ENCODE measurements at regions not wholly inside any gene's neighbourhood (a gene's known extent, or its start where the extent isn't known, plus 50 kb on each side); places are given as distances from the start of the nearest gene placed in this dataset.

DNA sequence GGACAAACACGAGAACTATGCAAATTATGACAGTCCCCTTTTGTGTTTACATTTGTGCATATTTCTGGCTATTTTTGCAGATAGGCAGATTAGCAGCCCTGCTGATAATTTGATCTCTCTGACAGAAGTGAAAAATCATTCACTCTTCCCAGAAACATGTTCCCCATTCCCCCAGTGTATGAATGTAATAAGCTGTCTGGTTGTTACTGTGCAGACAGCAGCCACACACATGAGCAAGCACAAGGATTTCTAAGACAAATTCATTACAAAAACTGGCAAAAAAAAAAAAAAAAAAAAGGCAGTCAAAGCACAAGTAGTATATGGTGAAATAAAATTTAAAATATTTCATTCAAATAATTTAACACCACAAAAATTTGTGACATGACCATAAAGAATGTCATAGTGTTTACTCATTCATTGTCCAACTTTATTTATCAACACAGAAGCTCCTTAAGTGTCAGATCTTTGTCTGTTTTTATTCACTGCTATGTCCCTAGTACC lies 95.5 kb upstream of the VGLL2 start:
- no peak for DNase-seq

DNA sequence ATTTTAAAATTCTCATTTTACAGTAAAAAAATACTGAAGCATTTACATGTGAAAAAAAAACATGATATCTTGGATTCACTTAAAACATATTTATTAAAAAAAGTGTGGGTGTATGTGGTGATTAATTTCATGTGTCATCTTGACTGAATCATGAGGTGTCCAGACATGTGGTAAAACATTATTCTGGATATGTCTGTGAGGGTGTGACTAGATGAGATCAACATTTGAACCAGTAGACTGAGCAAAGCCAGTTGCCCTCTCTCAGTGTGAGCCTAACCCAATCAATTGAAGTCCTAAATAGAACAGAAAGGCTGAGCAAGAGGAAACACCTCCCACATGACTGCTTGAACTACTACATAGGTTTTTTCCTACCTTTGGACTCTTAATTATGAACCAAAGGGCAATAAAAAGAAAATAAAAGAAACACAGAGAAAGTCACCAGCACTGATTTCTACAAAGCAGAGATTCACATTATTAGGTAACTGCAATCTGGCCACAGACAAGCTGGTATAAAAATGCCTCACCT lies 90.5 kb upstream of the VGLL2 start:
- no peak for DNase-seq

DNA sequence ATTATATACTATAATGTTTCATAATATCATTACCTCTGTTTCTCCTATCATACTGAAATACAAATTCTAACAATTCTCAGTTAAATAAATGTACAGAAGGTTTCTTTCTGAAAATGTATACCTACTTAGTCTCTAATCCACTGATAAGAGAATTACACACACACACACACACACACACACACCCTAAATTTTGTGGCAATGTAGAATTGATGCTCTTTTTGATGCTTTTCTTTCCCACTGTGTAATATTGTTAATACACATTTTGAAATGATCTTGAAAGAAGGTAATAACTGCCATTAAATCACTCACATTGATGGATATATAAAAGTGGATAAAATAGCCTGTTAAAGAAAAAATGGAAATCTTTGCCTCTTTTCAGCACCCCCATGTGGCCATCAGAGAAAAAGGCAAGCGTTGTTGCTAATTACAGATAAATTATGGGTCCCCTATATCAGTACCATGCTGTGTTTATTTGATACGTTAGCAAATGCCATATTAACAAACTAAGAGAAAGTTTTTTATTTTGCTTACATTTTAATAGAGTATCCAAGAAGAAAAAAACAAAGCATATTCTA lies 76.6 kb upstream of the VGLL2 start:
- no peak for DNase-seq

DNA sequence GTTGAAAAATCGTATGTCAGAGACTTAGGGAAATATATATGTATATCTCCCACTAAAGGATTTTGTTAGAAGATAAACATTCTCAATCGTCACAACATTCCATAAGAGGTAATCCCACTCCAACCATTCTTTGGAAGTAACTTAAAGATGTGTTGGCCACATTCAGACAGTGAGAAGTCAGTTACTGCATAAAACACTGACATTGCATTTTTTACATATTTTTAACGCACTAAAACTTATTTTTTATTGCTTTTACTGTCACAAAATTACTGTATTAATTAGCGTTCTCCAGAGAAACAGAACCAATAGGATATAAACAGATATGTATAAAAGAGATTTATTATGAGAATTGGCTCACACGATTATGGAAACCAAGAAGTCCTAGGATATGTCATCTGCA lies 74.3 kb upstream of the VGLL2 start:
- no peak for DNase-seq

DNA sequence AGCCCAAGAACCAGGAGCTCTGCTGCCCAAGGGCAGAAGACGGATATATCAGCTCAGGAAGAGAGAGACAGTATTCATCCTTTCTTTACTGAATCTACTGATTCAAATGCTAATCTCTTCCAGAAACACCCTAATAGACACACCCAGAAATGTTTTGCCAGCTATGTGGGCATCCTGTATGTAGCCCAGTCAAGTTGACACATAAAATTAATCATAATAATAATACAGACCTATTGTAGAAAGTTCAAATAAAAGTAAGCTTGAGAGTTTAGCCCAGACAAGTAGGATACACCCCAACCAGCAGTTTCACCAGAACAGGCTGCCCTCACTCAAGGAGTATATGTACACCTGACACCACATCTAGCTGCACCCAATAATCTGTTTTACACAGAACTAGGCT lies 73.9 kb upstream of the VGLL2 start:
- no peak for DNase-seq

DNA sequence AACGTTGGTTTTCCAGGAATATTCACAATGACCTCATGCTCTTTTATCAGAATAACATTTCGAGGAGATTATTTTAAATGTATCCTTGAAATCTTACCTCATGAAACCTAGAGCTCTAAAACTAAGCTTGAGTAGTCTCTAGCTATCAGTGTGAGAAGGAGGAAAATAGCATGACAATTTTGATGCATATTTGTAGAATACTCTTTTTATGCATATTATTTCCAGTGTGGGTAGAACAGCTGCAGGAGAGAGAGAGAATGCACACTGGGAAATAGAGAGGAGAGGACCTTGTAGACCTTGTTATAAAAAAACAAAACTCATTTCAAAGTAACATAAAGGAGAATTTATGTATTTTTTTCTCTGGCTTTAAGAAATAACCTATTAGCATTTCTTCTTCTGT lies 71.1 kb upstream of the VGLL2 start:
- no peak for DNase-seq

DNA sequence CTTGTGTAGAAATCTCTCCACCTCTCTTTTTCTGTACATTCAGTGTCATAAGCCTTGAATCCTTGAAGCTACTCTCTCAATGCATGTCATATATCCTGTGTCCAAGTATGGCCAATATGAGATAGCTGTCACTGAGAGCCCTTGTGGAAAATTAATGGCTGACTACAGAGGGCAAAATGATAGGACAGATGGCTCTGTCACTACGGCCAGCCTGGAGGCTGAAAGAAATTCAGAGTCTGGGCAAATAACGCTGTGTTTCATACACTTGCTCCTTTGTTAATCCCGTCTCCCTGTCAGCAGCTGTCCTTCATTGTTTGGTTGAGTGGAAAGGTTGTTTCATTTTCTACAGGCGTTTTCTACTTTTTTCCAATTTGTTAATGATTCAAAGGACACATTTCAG lies 70.4 kb upstream of the VGLL2 start:
- no peak for DNase-seq

DNA sequence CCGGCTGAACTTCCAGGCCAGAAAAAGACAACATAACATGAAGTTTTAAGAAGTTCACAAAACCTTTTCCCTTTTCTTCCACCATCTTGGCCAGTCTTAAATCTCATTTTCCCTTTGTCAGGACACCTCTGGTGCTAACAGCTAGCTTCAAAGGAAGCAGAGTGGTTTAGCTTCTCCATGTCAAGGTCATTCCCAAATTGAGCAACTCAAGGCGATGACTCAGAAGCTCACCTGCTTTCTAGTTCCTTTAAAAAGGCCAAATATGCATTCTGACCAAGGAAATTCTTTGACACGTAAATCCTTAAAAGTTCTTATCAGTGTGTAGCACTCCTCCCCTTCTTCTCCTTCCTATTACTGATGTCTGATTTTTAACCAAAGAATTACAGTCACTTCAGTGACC lies 69.6 kb upstream of the VGLL2 start:
- DNase-seq, result no peak

DNA sequence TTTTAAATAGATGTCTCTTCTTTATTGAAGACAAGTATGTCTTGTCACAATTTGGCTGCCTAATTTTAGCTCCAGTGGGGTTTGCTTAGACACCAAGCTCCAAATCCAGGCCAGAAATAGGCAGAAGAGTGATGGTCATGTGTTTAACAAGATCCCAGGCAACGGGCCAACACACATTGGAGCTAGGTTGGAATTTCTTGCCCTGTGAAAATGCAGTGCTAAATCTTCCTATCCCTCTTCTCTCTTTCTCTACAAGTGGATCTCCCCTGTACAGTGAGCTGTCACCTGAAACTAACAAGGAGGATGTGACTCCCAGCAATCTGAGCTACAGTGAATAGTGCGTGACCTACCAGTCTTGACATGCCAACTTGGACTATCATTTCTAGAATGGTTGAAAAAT lies 65.3 kb upstream of the VGLL2 start:
- no peak for DNase-seq

DNA sequence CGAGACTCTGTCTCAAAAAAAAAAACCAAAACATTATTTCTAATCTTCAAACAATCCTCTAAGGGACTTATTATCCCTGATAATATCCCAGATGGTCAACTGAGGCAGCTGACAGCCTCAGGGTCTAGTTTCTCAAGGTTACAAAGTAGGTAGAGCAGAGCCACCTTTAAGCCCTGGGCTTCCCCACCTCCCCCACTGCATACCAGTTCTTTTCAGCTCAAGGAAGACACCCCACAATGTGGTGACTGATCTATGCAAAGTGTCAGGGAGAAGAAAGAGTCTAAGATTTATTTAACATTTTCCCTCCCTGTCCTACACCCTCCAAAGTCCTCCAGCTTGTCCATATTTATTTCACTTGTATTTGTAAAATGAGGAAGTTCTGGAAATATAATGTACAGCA lies 60.5 kb upstream of the VGLL2 start:
- no peak for DNase-seq

DNA sequence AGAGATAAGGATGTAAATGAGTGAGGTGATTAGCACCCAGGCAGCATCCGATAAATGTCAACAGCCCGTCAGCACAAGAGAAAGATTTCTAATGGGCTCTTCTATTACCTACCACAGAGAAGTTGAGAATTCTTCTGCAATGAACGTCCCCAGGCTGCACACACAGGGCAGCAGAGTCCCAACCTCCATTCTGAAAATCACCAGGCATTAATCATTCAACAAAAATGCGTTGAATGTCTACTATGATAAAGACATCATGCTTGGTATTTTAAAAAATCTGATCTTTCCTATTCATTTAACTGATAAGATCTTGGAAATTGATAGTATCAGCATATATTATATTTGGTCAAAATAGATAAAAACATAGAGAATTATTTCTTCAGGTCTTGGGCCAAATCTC lies 59.5 kb upstream of the VGLL2 start:
- no peak for DNase-seq

DNA sequence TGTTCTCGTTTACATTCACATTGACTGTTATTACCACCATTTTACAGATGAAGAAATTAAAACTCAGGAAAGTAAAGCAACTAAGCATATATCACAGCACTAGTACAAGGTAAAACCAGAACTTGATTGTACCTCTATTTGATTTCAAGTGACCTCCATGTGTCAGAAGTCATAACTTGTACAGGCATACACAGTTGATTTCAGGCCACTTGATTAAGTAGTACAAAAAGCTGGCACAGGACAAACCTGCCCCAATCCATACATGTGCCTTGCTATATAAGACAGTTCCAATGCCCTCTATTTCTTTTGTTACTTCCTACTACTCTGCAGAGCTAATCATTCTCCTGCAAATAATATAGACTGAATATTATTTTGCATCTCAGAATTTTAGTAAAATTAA lies 58.8 kb upstream of the VGLL2 start:
- no peak for DNase-seq

DNA sequence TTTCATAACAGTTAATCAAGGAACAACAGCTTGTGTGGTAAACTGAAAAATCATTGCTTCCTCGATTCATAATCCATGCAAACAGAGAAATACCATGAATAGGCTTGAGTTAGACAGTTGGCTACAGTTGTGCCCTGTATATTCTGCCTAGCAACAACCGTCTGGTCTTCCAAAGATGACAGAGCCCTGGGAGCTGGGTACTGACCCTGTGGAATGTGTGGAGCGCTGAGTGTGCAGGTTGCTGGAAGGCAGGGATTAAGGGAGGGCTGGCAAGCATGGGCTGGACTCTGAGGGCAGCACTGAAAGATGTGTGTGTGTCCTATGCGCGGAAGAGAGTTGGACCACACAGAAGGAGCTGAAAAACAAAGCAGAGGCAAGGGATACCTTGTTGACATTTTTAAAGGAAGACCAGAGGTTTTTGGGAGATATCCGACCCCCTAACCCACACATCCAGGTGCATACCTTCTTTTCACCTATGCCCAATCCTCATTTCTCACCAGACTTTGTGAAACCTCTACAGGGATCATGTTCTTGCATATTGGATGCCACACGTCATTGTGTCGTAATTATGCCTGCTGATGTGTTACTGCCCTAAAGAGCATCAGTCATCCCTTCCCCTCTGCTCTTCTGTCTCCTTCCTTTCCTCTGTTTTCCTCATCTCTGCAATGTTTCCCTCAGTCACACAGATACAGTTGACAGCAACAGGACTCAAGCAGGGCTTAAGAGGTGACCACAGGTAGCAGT lies 58.2 kb upstream of the VGLL2 start:
- DNase-seq, result no peak

DNA sequence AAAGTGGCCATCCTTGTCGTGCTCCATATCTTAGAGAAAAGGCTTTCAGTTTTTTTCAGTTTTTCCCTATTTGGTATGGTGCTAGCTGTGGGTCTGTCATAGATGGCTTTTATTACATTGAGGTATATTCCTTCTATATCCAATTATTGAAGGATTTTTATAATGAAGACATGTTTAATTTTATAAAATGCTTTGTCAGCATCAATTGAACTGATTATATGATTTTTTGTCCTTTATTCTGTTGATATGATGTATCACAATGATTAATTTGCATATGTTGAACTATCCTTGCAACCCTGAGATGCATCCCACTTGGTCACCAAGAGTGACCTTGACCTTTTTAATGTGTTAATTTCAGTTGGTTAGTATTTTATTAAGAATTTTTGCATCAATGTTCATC lies 55.1 kb upstream of the VGLL2 start:
- no peak for DNase-seq

DNA sequence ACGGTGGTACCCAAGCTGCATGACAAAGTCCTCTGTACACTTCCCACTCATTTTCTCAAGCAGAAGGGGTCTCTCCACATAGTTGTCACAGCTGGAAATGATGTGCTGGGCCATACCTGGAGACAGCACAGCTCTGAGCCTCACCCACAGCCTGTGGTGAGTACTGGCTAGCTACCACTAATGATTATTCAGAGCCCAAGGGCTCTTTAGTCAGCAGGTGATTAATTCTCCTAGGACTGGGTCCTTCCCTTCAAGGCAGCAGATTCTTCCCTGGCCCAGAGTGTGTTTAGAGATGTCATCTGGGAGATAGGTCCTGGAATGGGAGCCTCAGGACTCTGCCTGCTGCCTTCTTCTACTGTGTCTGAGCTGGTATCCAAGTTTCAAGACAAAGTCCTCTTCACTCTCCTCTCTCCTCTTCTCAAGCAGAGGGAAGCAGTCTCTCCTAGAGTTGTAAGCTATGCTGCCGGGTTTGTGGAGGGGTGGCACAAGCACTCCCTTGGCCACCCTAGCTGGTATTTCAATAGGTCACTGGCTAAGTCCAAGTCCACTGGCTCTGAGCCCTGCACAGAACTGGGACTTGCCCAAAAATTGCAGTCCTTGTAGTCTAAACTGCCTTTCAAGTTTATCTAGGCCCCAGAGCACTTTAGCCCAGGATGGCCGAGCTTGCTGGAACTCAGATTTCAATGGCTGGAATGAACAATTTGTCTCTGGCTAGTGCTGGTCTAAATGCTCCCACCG lies 49.8 kb upstream of the VGLL2 start:
- DNase-seq, result no peak

Data from NCI-H146 (cell line).